ENCODE measurements at regions not wholly inside any gene's neighbourhood (a gene's known extent, or its start where the extent isn't known, plus 50 kb on each side); places are given as distances from the start of the nearest gene placed in this dataset.
A peak's percentile ranks its signal among the peaks of the same experiment; 100 is the strongest.
"Not testable (repeated sequence)": the region's sequence is repeated elsewhere in the genome, so short reads cannot be mapped to it uniquely, and the experiment has no call there.

DNA sequence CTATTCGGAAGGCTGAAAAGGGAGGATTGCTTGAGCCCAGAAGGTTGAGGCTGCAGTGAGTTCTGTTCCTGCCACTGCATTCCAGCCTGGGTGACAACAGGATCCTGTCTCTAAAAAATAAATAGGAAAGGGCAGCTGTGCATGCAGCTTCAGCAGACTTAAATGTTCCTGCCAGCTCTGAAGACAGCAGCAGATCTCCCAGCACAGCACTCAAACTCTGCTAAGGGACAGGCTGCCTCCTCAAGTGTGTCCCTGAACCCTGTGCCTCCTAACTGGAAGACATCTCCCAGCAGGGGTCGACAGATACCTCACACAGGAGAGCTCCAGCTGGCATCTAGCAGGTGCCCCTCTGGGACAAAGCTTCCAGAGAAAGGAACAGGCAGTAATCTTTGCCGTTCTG, 117.9 kb downstream of the CXCL12 start:
- DNase-seq = no peak

DNA sequence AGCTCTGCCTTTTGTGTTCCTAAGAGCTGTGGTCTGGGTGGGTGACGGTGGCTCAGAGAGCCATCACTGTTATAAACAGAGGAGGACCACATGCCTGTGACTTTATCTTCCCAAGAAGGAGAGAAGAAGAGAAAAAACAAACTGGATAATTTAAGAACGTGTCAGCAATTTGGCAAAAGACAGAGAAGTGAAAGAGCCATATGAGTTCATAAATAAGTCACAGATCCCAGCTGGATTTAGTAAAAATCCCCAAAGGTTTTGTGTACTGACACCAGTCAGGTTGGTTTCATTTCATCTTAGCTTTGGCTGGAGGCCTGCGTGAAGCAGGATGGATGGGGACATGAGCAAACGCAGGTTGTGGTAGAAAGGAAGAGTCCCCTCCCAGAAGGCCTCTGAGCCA, 120.7 kb downstream of the CXCL12 start:
- DNase-seq = no peak

DNA sequence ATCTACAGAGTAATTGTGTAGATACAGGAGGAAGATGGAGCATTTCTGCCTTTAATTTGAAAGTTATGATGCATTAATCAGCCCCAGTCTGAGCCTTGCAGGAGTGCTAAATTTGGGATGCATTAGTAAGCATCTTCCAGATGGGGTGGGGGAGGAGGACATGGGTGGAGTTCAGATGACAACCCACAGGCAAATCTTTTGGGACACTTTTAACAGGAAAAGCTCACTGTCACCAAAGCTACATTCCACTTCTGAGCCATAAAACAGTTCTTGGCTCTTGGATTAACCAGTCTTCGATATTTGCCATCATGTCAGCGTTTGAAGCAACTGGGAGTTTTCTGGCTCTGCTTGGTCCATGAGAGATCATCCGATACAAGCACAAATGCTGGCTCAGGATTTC, 121.1 kb downstream of the CXCL12 start:
- DNase-seq = no peak

DNA sequence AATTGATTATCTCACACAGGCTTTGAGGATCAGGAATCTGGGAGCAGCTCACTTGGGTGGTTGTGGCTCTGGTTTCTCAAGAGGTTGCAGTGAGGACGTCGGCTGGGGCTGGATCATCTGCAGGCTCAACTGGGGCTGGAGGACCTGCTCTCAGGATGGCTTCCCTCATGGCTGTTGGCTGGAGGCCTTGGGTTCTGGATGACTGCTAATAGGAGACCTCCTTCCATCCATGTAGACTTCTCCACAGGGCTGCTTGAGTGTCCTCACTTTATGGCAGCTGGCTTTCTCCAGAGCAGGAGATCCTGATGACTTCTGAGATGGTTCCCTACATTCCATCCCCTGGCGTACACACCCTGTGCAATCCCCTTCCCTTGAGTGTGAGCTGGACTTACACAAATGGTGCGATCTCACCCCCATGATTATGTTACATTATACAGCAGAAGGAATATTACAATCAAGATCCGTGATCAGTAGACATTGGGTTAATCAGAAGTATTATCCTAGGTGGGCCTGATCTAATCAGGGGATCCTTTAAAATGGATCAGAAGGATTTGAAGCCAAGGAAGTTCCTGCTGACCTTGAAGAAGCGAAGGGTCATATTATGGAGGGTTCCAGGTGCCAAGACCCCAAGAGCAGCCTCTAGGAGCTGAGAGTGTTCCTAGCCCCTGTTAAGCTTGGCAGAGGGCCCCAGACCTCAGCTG, 122.2 kb downstream of the CXCL12 start:
- no peak for DNase-seq

DNA sequence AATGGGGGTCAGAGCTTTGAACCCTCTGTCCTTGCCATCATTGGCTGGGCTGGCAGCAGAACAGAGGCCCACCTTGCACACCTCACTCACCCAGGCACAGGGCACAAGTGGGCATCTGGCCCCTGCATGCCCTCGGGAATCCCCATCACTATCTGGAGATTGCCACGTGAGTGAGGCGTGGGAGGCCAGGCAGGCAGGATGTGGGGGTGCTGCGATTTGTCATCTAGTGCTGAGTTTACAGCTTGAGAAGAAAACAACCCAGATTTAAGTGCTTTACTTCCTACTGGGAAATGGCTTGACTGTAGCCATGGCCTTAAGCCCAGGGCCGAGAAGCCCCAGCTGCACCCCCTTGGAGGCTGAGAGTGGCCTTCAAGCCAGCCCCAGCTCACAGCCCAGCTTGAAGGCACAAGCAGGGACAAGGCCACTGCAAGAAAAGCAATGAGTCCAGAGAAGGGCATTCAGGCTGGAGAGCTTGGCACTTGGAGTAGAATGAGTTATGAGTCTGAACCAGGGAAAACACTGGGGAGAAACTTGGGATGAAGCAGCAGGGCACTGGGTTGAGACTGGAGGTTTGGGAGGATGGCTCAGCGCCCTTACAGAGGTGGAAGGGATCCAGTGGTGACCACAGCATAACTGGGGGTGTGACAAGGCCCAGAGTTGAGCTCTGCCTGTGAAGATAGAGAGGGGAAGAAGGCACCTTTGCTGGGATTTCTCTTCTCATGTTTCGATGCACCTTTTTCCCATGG, 123.0 kb downstream of the CXCL12 start:
- peak; percentile 1 to 33 (median 12) for DNase-seq

DNA sequence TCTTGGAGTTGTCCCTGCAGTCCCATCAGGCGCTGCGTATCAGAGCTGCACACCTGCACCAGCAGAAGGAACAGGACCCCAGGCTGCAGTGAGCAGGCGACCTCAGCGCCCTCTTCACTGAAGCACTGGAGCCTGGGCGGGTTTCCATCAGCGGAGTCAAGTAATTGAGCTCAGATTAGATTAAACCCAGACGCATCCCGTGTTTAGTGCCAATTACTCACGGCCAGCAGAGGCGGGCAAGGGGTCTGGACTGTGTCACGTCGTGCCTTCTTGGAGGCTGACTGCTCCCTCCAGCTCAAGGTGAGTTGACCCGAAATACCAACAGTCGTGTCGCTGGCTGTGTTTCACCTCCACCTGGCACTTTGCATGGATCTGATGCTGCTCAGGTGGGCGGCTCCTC, 123.6 kb downstream of the CXCL12 start:
- DNase-seq = no peak

DNA sequence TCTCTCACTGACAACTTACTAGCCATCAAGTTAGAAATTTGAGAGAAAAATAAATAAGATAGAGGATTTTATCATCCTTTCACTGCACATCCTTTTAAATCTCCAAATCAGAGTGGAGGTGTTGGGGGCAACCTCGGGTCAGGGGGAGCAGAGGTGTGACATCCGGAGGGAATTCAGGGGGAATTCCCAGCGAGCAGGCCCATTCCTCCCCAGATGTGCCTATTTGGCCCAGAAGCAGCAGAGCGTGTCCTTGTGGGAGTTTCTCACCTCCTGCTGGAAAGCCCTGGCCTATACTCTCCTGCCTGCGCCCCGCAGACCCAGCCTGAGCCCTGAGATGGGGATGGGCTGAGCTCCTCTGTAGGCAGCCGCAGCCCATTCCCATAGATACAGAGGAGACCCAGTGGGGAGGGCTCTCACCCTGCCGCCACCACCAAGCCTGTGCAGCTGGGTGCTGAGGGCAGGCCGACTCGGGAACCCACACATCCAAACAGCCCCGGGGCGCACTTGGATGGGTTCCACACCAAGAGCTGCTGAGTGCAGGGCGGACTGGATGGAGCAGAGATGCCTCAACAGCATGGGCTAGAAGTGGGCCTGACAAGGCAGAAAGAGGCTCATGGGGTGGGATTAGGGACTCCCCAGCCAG, 124.5 kb downstream of the CXCL12 start:
- no peak for DNase-seq

DNA sequence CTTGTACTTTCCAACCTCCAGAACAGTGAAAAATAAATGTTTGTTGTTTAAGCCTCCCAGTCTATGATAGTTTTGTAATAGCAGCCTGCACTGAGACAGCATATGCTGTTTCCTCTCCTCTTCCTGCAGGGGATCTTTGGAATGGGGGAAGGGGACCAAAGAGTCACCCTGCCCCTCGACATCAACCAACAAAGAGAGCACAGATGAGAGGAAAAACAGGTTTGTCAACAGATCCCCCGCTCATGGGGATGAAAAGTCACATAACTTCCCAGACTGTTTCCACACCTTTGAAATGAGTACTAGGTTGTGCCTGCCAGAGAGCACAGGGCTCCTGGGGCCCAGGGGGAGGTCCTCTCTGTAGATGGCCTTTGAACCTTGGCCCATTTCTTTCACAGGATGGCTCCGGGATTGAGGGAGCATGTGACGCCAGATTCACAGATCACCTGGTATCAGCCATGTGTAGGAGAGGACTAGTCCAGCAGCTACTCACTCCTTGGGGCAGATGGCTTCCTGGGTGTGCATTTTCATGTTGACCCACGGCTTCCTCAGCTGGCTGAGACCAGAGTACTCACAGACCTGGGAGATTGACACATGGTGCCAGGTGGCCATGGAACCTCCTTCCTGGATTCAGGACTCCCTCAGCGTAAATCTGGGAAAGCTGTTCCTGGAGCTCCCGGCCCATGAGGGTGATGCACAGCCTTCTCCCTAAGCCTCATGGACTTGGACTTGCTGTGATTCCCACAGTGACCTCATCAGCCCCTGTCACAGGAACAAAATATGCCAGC, 125.6 kb downstream of the CXCL12 start:
- DNase-seq = no peak

DNA sequence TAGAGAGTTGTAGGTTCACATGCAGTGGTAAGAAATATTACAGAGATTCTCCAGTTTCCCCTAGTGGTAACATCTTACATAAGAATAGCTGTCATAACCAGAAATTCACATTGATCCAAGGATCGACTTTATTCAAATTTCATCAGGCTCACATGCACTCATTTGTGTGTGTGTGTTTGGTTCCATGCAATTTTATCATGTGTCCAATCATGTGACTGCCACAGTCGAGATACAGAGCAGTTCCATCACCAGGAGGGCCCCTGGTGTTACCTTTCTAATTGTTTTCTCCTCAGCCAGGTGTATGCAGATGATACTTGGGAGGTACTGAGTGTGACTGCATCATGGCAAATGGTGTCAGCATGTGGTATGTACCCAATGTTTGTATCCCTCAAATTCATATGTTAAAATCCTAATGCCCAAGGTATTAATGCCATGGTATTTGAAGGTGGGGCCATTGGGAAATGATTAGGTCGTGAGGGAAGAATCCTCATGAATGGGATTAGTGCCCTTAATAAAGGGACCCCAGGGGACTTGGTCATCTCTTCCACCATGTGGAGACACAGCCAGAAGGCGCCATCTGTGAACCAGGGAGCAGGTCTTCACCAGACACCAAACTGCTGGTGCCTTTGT, 126.3 kb downstream of the CXCL12 start:
- DNase-seq = no peak

DNA sequence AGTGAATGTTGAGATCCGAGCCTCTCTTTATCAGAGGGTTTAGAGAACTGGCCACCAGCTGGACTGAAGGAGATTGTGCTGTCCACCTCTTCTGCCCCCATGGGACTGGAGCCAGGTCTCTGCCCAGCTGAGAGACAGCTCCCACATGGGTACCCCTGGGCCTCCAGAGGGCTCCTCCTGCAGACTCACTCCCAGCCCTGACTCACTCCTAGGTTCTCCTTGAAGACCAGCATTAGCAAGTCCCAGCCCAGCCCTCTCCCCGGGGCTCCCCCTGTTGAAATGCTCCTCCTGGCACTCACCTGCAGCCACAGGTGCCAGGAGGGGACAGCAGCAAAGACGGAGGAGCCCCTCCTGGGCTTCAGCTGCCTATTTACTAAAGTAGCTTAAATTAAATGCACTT, 126.9 kb downstream of the CXCL12 start:
- DNase-seq = no peak

DNA sequence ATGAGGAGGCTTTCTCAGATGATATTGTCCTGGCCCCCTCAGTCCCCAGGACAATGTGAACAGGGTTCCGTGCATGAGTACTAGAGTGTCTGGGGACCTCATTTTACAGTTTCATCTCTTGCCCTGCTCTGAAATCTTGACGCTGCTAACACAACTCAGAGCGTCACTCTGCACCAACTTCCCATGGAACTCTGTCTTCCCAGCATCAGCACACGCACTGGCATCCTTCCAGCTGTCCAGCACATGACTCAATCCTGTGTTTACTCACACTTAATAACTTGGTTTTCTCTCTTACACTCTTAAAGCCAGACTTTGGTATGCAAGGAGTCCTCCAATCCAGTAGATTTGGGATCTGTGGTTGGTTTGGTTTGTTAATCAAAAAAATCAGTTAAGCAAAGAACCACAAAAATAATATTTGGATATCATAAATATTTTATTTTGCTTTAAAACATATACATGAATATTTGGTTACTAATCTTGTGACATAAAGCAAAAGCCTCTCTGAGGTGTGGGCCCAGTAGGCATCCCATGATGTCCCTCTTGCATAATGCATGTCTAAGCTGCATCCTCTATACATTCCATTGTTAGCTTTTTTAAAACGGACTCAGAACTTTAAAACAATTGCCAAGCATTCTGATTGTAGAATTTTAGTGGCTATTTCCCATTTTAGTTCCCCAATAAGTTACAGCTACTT, 131.0 kb downstream of the CXCL12 start:
- DNase-seq = no peak

DNA sequence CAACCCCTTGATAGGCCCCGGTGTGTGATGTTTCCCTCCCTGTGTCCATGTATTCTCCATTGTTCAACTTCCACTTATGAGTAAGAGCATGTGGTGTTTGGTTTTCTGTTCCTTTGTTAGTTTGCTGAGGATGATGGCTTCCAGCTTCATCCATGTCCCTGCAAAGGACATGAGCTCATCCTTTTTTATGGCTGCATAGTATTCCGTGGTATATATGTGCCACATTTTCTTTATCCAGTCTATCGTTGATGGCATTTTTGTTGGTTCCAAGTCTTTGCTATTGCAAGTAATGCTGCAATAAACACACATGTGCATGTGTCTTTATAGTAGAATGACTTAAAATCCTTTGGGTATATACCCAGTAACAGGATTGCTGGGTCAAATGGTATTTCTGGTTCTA, 132.3 kb downstream of the CXCL12 start:
- not testable (repeated sequence) for DNase-seq

DNA sequence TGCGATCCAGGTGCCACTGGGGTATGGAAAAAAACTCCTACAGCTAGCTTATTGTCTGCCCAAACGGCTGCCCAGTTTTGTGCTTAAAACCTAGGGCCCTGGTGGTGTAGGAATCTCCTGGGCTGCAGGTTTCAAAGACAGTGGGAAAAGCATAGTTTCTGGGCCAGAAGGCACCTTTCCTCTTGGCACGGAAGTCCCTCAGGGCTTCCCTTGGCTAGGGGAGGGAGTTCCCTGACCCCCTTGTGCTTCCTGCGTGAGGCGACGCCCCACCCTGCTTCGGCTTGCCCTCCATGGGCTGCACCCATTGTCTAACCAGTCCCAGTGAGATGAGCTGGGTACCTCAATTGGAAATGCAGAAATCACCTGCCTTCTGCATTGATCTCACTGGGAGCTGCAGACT, 135.0 kb downstream of the CXCL12 start:
- DNase-seq = not testable (repeated sequence)

DNA sequence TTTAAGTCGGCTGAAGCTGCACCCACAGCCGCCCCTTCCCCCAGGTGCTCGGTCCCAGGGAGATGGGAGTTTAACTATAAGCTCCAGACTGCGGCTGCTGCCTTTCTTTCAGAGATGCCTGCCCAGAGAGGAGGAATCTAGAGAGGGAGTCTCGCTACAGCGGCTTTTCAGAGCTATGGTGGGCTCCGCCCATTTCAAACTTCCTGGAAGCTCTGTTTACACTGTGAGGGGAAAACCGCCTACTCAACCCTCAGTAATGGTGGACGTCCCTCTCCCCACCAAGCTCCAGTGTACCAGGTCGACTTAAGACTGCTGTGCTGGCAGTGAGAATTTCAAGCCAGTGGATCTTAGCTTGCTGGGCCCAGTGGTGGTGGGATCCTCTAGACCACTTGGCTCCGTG, 135.4 kb downstream of the CXCL12 start:
- DNase-seq = no peak

DNA sequence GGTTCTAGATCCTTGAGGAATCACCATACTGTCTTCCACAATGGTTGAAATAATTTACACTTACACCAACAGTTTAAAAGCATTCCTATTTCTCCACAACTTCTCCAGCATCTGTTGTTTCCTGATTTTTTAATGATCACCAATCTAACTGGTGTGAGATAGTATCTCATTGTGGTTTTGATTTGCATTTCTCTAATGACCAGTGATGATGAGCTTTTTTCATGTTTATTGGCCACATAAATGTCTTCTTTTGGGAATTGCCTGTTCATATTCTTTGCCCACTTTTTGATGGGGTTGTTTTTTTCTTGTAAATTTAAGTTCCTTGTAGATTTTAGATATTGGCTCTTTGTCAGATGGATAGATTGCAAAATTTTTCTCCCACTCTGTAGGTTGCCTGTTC, 138.2 kb downstream of the CXCL12 start:
- DNase-seq = not testable (repeated sequence)

DNA sequence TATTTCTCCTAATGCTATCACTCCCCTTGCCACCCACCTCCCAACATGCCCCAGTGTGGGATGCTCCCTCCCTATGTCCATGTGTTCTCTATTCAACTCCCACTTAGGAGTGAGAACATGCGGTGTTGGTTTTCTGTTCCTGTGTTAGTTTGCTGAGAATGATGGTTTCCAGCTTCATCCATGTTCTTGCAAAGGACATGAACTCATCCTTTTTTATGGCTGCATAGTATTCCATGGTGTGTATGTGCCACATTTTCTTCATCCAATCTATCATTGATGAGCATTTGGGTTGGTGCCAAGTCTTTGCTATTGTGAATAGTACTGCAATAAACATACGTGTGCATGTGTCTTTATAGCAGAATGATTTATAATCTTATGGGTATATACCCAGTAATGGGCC, 138.6 kb downstream of the CXCL12 start:
- DNase-seq = not testable (repeated sequence)

DNA sequence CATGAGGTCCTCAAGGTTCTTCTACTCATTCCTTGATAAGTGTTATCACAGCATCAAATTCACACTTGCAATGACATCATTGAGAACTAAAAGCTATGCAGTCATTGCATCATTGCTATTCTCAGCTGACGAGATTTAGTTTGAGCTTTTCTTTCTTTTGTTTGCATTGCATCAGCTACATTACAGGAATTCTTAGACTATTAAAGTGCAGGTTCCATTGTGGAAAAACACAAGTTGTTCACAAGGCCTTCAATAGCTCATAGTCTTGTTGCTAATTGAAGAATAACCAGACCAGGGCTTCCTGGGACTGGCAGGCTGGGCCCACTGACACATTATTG, 139.3 kb downstream of the CXCL12 start:
- DNase-seq = no peak

DNA sequence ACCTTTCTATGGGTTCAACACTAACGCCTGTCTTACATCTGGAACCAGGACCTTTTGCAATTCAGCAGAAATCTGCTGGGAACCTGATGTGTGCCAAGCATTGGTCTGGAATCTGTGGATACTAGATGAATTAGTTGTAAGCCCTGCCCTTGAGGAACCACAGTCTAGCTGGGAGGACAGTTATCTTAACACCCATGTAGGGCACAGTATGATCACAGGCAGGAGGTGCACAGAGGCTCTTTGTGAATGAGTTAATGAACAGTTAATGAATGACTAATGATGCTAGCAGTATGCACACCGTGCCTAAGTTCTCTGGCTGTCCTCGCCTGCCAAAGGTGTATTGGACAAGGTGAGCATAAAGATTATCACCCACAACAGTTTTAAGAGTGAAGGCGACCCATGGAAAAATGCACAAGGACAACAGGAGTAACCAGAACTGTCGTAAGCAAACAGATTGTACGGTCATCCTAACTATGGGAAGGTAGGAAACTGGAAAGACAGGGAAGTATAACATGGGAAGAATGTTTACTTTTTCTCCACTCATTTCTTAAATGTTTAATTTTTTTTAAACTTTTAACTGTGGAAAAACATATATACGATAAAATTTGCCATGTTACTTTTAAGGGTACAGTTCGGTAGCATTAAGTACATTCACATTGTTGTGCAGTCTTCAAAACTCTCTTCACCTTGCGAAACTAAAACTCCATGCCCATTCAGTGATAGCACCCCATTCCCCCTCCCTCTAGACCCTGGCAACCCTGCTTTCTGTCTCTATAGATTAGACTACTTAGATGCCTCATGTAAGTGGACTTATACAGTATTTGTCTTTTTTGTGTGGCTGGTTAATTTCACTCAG, 139.9 kb downstream of the CXCL12 start:
- DNase-seq = no peak

DNA sequence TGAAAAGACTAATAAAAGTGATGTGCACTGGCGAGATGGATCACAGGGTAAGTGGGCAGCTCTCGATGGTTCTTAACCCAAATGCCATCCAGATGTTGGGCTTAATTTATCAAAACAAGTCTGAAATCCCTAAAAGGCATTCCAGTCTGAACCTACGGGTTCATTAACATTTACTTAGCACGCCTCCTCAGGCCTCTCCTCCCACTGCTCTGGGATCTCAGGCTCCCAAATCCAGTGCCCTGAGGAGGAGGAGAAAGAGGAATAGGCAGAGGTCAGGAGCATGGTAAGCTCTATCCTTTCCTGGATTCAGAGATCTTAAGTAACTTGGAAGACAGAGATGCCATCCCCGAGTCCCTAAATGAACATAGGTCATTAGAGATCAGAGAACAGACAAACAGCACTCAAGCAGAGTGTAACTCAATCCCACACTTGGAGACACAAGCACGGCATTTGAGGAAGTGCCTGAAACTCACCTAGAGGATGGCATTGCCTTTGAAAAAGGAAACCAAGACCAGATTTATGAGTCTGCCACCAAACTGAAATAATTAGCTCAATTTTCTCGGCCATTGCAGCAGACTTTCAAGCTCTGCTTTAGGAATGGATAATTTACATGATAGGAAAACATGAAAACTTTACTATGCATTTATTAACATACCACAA, 140.9 kb downstream of the CXCL12 start:
- DNase-seq = no peak

DNA sequence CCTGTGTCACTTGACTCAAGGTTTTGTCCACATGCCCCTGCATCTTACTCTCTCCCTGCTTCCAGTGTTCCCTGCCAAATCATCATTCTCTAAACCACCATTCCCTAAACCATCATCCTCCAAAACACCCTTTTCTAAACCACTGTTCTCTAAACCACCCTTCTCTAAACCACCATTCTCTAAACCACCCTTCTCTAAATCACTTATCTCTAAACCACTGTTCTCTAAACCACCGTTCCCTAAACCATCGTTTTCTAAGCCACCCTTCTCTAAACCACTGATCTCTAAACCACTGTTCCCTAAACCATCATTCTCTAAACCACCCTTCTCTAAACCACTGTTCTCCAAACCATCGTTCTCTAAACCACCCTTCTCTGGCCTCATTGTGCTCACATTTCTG, 142.1 kb downstream of the CXCL12 start:
- no peak for DNase-seq

DNA sequence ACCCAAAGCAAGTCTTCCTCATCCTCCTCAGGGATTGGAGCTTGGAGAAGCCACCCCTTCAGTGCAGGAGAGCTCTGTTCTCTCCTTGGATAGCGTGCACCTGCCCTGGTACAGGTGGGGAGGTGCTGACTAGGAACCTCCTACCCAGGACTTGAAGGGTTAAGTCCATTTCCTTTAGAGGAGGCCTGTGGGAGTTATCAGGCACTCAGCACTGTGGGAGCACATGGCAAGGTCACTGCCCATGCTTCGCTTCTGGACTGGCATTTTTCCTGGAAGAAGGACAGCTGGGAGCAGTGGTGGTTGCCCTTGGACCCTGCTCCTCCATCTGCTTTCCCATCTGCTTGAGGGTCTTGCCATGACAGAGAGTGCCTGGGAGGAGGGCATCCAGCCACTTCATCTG, 142.8 kb downstream of the CXCL12 start:
- DNase-seq = no peak

All from suppressor macrophage (primary cell).